Choroid plexus epithelial cell (primary cell): ENCODE measurements at regions not wholly inside any gene's neighbourhood (a gene's known extent, or its start where the extent isn't known, plus 50 kb on each side); places are given as distances from the start of the nearest gene placed in this dataset.

Experiments used
- DNase-seq: peaks from one replicate; pipeline ENCODE4 v3.0.0-alpha.2; 2010; ENCODE audit warnings: low read depth
- H3K4me3 ChIP-seq: 2 replicates; pipeline ENCODE4 v1.5.1; 2011; ENCODE audit warnings: low read depth, mild to moderate bottlenecking, control low read depth, low read length, moderate library complexity
- CTCF ChIP-seq: conservative IDR thresholded peaks from 2 replicates; pipeline ENCODE4 v1.5.1; 2011; ENCODE audit warnings: low read depth, mild to moderate bottlenecking, control low read depth, inconsistent platforms, low read length, moderate library complexity

GRCh38 chr10:130425169-130425568, 289.0 kb downstream of the GLRX3 start:
- H3K4me3 ChIP-seq, result no peak overlapping the region
- no peak for TF ChIP-seq CTCF
- DNase-seq, result no peak

GRCh38 chr10:130425881-130426435, 289.8 kb downstream of the GLRX3 start:
- no peak for DNase-seq
- TF ChIP-seq CTCF, result no peak
- H3K4me3 ChIP-seq, result no peak overlapping the region

- DNase-seq, result no peak
Observed at GRCh38 chr10:130427216-130427722, 291.1 kb downstream of the GLRX3 start.

GRCh38 chr10:130428936-130429335, 292.7 kb downstream of the GLRX3 start:
- no peak overlapping the region for H3K4me3 ChIP-seq
- TF ChIP-seq CTCF, result no peak
- no peak for DNase-seq

More at GRCh38 chr10:130427216-130427722, 291.1 kb downstream of the GLRX3 start:
- no peak overlapping the region for H3K4me3 ChIP-seq
- no peak for TF ChIP-seq CTCF

DNA sequence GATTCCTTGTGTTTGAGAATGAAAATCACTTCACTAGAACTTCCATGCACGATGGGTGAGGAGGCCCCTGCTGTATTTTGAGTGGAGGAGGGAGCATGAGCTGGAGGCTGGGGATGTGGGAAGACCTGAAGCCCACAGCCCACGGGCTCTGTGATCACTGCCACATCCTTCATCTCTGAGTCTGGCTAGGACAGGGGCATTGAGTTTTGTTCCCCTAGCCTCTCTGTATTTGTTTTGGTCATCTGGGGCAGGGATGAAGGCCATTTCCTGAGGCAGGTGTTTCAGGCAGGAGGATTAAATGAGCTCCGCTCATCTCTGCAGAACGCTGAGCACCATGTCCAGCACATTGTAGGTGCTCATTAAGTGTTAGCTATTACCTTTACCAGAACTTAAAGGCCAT, 293.6 kb downstream of the GLRX3 start:
- H3K4me3 ChIP-seq, result no peak overlapping the region
- no peak for TF ChIP-seq CTCF
- DNase-seq, result no peak

DNA sequence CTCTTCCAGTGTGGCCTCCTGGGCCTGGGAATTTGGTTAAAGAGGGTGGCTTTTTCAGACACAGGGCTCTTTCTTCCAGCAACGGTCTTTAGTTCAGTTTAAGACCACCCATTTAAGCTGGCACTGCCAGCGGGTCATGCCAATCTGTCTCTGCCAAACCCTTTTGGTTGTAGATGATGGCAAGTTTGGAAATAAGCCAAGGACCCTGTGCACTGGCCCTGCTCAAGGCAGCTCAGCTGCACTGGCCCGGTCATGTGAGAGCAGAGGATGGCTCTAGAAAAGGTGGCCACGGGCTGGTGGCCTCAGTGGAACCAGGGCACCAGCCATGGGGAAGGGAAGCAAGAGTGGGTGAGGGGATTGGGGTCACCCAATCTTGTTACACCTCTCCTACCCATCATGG, 294.1 kb downstream of the GLRX3 start:
- no peak for DNase-seq
- no peak overlapping the region for H3K4me3 ChIP-seq
- TF ChIP-seq CTCF, result no peak
